ENCODE measurements at regions not wholly inside any gene's neighbourhood (a gene's known extent, or its start where the extent isn't known, plus 50 kb on each side); places are given as distances from the start of the nearest gene placed in this dataset.

- Histone ChIP-seq H3K4me3 (ENCODE audit: low read depth, low read length) (no peak overlapping the region), H3K27ac (ENCODE audit: low read depth) (no peak overlapping the region), H3K36me3 (ENCODE audit: insufficient read depth) (no peaks in the 10 kb centered on the region), H3K4me1 (ENCODE audit: insufficient read depth) (no peaks in the 10 kb centered on the region)
- WGBS = 54% methylated on average over 4 of the region's 4 CpGs
- no peak for DNase-seq (ENCODE audit: extremely low spot score)
Observed at GRCh38 chr5:175202463-175203068, 241.4 kb downstream of the DRD1 start.

- Histone ChIP-seq H3K36me3 (ENCODE audit: insufficient read depth) (no peaks in the 10 kb centered on the region), H3K4me3 (ENCODE audit: low read depth, low read length) (no peak overlapping the region), H3K27ac (ENCODE audit: low read depth) (no peak overlapping the region), H3K4me1 (ENCODE audit: insufficient read depth) (no peaks in the 10 kb centered on the region)
- DNase-seq (ENCODE audit: extremely low spot score) = no peak
- 72% methylated on average over 5 of the region's 5 CpGs for WGBS
Observed at GRCh38 chr5:175201393-175201792, 242.6 kb downstream of the DRD1 start.

- H3K4me3 ChIP-seq (ENCODE audit: low read depth, low read length) = no peak overlapping the region
- no peaks in the 10 kb centered on the region for H3K36me3 ChIP-seq (ENCODE audit: insufficient read depth)
- H3K4me1 ChIP-seq (ENCODE audit: insufficient read depth) = no peaks in the 10 kb centered on the region
- H3K27ac ChIP-seq (ENCODE audit: low read depth) = no peak overlapping the region
- WGBS = 31% methylated on average over 11 of the region's 11 CpGs
- no peak for DNase-seq (ENCODE audit: extremely low spot score)
Observed at GRCh38 chr5:175195698-175196656, 248.0 kb downstream of the DRD1 start.

GRCh38 chr5:175181331-175181730 lies 262.7 kb downstream of the DRD1 start:
- DNase-seq (ENCODE audit: extremely low spot score) = no peak
- H3K27ac ChIP-seq (ENCODE audit: low read depth) = no peak overlapping the region
- WGBS = 82% methylated on average over 3 of the region's 3 CpGs
- H3K36me3 ChIP-seq (ENCODE audit: insufficient read depth) = no peaks in the 10 kb centered on the region
- H3K4me3 ChIP-seq (ENCODE audit: low read depth, low read length) = no peak overlapping the region
- no peaks in the 10 kb centered on the region for H3K4me1 ChIP-seq (ENCODE audit: insufficient read depth)

GRCh38 chr5:175170899-175171298 lies 273.1 kb downstream of the DRD1 start:
- Histone ChIP-seq H3K27ac (ENCODE audit: low read depth) (no peak overlapping the region), H3K36me3 (ENCODE audit: insufficient read depth) (no peaks in the 10 kb centered on the region), H3K4me3 (ENCODE audit: low read depth, low read length) (no peak overlapping the region), H3K4me1 (ENCODE audit: insufficient read depth) (no peaks in the 10 kb centered on the region)
- 87% methylated on average over 1 of the region's 1 CpG for WGBS
- DNase-seq (ENCODE audit: extremely low spot score) = no peak

- Histone ChIP-seq H3K4me3 (ENCODE audit: low read depth, low read length) (no peak overlapping the region), H3K36me3 (ENCODE audit: insufficient read depth) (no peaks in the 10 kb centered on the region), H3K4me1 (ENCODE audit: insufficient read depth) (no peaks in the 10 kb centered on the region), H3K27ac (ENCODE audit: low read depth) (no peak overlapping the region)
- DNase-seq (ENCODE audit: extremely low spot score) = no peak
- 89% methylated on average over 8 of the region's 8 CpGs for WGBS
Observed at GRCh38 chr5:175168882-175169507, 275.0 kb downstream of the DRD1 start.

GRCh38 chr5:175166026-175166425 lies 278.0 kb downstream of the DRD1 start:
- H3K27ac ChIP-seq (ENCODE audit: low read depth) = no peak overlapping the region
- H3K4me1 ChIP-seq (ENCODE audit: insufficient read depth) = peaks cover 2% of the 10 kb centered on the region
- 59% methylated on average over 2 of the region's 2 CpGs for WGBS
- H3K4me3 ChIP-seq (ENCODE audit: low read depth, low read length) = no peak overlapping the region
- H3K36me3 ChIP-seq (ENCODE audit: insufficient read depth) = no peaks in the 10 kb centered on the region
- no peak for DNase-seq (ENCODE audit: extremely low spot score)

GRCh38 chr5:175163586-175164275 lies 280.3 kb downstream of the DRD1 start:
- H3K4me1 ChIP-seq (ENCODE audit: insufficient read depth) = peaks cover 2% of the 10 kb centered on the region
- 84% methylated on average over 10 of the region's 10 CpGs for WGBS
- no peak for DNase-seq (ENCODE audit: extremely low spot score)
- no peak overlapping the region for H3K4me3 ChIP-seq (ENCODE audit: low read depth, low read length)
- no peaks in the 10 kb centered on the region for H3K36me3 ChIP-seq (ENCODE audit: insufficient read depth)
- H3K27ac ChIP-seq (ENCODE audit: low read depth) = no peak overlapping the region

GRCh38 chr5:175162036-175162435 lies 281.9 kb downstream of the DRD1 start:
- H3K4me1 ChIP-seq (ENCODE audit: insufficient read depth) = peaks cover 2% of the 10 kb centered on the region
- H3K27ac ChIP-seq (ENCODE audit: low read depth) = no peak overlapping the region
- 53% methylated on average over 6 of the region's 6 CpGs for WGBS
- DNase-seq (ENCODE audit: extremely low spot score) = no peak
- H3K4me3 ChIP-seq (ENCODE audit: low read depth, low read length) = no peak overlapping the region
- no peaks in the 10 kb centered on the region for H3K36me3 ChIP-seq (ENCODE audit: insufficient read depth)

- 39% methylated on average over 3 of the region's 3 CpGs for WGBS
- no peak for DNase-seq (ENCODE audit: extremely low spot score)
- no peaks in the 10 kb centered on the region for H3K36me3 ChIP-seq (ENCODE audit: insufficient read depth)
Observed at GRCh38 chr5:175159956-175160355, 284.0 kb downstream of the DRD1 start.

GRCh38 chr5:175148636-175149172 lies 295.3 kb downstream of the DRD1 start:
- DNase-seq (ENCODE audit: extremely low spot score) = no peak
- H3K4me1 ChIP-seq (ENCODE audit: insufficient read depth) = no peaks in the 10 kb centered on the region
- no peak overlapping the region for H3K27ac ChIP-seq (ENCODE audit: low read depth)
- 70% methylated on average over 8 of the region's 8 CpGs for WGBS
- H3K36me3 ChIP-seq (ENCODE audit: insufficient read depth) = no peaks in the 10 kb centered on the region
- no peak overlapping the region for H3K4me3 ChIP-seq (ENCODE audit: low read depth, low read length)

More at GRCh38 chr5:175159956-175160355, 284.0 kb downstream of the DRD1 start:
- no peak overlapping the region for H3K27ac ChIP-seq (ENCODE audit: low read depth)
- H3K4me3 ChIP-seq (ENCODE audit: low read depth, low read length) = no peak overlapping the region
- H3K4me1 ChIP-seq (ENCODE audit: insufficient read depth) = peaks cover 2% of the 10 kb centered on the region

GRCh38 chr5:175146733-175147132 lies 297.2 kb downstream of the DRD1 start:
- Histone ChIP-seq H3K36me3 (ENCODE audit: insufficient read depth) (no peaks in the 10 kb centered on the region), H3K4me3 (ENCODE audit: low read depth, low read length) (no peak overlapping the region), H3K4me1 (ENCODE audit: insufficient read depth) (no peaks in the 10 kb centered on the region), H3K27ac (ENCODE audit: low read depth) (no peak overlapping the region)
- no peak for DNase-seq (ENCODE audit: extremely low spot score)
- WGBS = 90% methylated on average over 5 of the region's 5 CpGs

- Histone ChIP-seq H3K4me1 (ENCODE audit: insufficient read depth) (no peaks in the 10 kb centered on the region), H3K27ac (ENCODE audit: low read depth) (no peak overlapping the region), H3K4me3 (ENCODE audit: low read depth, low read length) (no peak overlapping the region), H3K36me3 (ENCODE audit: insufficient read depth) (no peaks in the 10 kb centered on the region)
- no peak for DNase-seq (ENCODE audit: extremely low spot score)
- 97% methylated on average over 1 of the region's 1 CpG for WGBS
Observed at GRCh38 chr5:175141421-175141820, 302.6 kb downstream of the DRD1 start.

Measured in urinary bladder (tissue), 3 donors.